ENCODE measurements at regions not wholly inside any gene's neighbourhood (a gene's known extent, or its start where the extent isn't known, plus 50 kb on each side); places are given as distances from the start of the nearest gene placed in this dataset.

DNA sequence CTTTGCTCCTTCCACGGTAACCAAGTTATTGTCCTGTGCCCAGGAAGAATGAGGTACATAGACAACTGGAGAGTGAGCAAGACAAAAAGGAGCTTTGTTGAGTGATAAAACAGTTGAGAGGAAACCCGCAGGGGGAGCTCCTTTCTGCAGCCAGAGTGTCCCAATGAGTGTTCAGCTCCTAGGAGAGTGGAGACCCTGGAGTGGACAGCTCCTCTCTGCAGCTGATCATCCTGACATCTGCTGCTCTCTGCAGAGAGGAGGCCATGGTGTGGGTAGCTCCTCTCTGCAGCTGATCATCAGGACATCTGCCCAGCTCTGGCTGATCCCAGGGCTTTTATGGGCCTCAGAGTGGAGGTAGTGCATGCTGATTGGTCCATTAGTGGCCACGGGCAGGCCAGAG lies 53.4 kb upstream of the PCDH15 start:
- TF ChIP-seq ZNF384 (IDR thresholded peaks at IDR 0.05) (no peak), FOXK2 (IDR thresholded peaks at IDR 0.05) (no peak), ELF4 (IDR thresholded peaks at IDR 0.05) (no peak), L3MBTL2 (conservative IDR thresholded peaks at IDR 0.05) (no peak), NFRKB (IDR thresholded peaks at IDR 0.05) (no peak), ARNT (IDR thresholded peaks at IDR 0.05) (no peak), FOXA1 (IDR thresholded peaks at IDR 0.05) (no peak)
- TF ChIP-seq, protein P1, sequence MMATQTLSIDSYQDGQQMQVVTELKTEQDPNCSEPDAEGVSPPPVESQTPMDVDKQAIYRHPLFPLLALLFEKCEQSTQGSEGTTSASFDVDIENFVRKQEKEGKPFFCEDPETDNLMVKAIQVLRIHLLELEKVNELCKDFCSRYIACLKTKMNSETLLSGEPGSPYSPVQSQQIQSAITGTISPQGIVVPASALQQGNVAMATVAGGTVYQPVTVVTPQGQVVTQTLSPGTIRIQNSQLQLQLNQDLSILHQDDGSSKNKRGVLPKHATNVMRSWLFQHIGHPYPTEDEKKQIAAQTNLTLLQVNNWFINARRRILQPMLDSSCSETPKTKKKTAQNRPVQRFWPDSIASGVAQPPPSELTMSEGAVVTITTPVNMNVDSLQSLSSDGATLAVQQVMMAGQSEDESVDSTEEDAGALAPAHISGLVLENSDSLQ (IDR thresholded peaks at IDR 0.05) = no peak
- POLR2A ChIA-PET = no interaction called here
- DNase-seq (ENCODE audit: extremely low spot score) = no peak
- CTCF ChIA-PET = no interaction called here

DNA sequence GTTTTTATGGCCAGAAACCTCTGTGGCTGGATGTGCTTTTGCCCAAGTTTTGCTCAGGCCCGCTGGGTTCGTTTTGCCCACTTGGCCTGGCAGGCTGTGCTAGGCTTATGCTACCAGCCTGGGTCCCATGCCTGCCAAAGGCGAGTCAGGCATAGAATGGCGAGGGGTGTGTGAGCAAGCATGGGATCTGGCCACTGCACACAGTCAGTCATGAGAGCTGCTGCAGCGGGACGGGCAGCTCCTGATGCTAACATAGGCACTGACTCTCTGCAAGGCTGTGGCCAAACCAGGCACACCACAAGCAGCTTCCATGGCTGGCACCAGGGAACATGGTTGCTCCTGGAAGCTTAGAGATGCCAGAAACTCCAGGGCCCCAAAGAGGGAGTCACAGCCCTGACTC lies 52.9 kb upstream of the PCDH15 start:
- POLR2A ChIA-PET = no interaction called here
- CTCF ChIA-PET = no interaction called here
- TF ChIP-seq SP1 (IDR thresholded peaks at IDR 0.05) (no peak), NFRKB (IDR thresholded peaks at IDR 0.05) (no peak), FOXA1 (IDR thresholded peaks at IDR 0.05) (no peak), FOXK2 (IDR thresholded peaks at IDR 0.05) (no peak), L3MBTL2 (conservative IDR thresholded peaks at IDR 0.05) (no peak), TARDBP (IDR thresholded peaks at IDR 0.05) (no peak), ARNT (IDR thresholded peaks at IDR 0.05) (no peak), BHLHE40 (IDR thresholded peaks at IDR 0.05; ENCODE audit: borderline replicate concordance) (no peak), ZNF384 (IDR thresholded peaks at IDR 0.05) (no peak), CTBP1 (IDR thresholded peaks at IDR 0.05; ENCODE audit: borderline replicate concordance) (no peak), FOXM1 (IDR thresholded peaks at IDR 0.05; ENCODE audit: borderline replicate concordance) (no peak), SUZ12 (IDR thresholded peaks at IDR 0.05) (no peak)
- TF ChIP-seq, protein P1 (IDR thresholded peaks at IDR 0.05) = no peak
- no peak for DNase-seq (ENCODE audit: extremely low spot score)
